Prostate gland (tissue), 2 donors: ENCODE measurements at regions not wholly inside any gene's neighbourhood (a gene's known extent, or its start where the extent isn't known, plus 50 kb on each side); places are given as distances from the start of the nearest gene placed in this dataset.
A peak's percentile ranks its signal among the peaks of the same experiment; 100 is the strongest.

Experiments
- DNase-seq: peaks from one replicate; pipeline ENCODE4 v3.0.0-alpha.2; 2019; ENCODE audit warnings: low spot score
- H3K27ac ChIP-seq, 2 donors: fragments of 200-600 bp; sonication (generic); 2 replicates each; pipeline ENCODE4 v1.5.1; 2017 to 2019
- H3K27me3 ChIP-seq: fragments of 200-600 bp; sonication (generic); replicated peaks from 2 replicates; pipeline ENCODE4 v1.5.1; 2019; ENCODE audit not compliant: insufficient read depth
- H3K36me3 ChIP-seq, 2 donors: fragments of 200-600 bp; sonication (generic); 1 replicate in 1 of 2; 2 replicates in 1 of 2; pipeline versions ENCODE4 v1.5.1 to v1.8.1; 2017 to 2019
- H3K4me1 ChIP-seq: fragments of 200-600 bp; sonication (generic); replicated peaks from 2 replicates; pipeline ENCODE4 v1.5.1; 2019
- H3K4me3 ChIP-seq, 2 donors: fragments of 200-600 bp; sonication (generic); 2 replicates each; pipeline ENCODE4 v1.5.1; 2017 to 2019
- H3K9me3 ChIP-seq: fragments of 200-600 bp; sonication (generic); 2 replicates; pipeline ENCODE4 v1.5.1; 2017
- CTCF ChIP-seq, 4 experiments: fragments of 200-600 bp in 2 of 4; fragments of 450-650 bp in 2 of 4; sonication (generic) in 2 of 4; IDR thresholded peaks; 1 replicate in 3 of 4; 2 replicates in 1 of 4; pipeline ENCODE4 v1.5.1; 2016 to 2019; ENCODE audit warnings: antibody characterized with exemption in 4 of 4, mild to moderate bottlenecking in 2 of 4, moderate library complexity in 2 of 4
- POLR2A ChIP-seq: fragments of 450-650 bp; IDR thresholded peaks from one replicate; pipeline ENCODE4 v1.6.1; 2016; ENCODE audit warnings: antibody characterized with exemption, mild to moderate bottlenecking
- POLR2AphosphoS5 ChIP-seq: sonication (generic); formaldehyde crosslinking; IDR thresholded peaks from one replicate; pipeline ENCODE4 v1.6.1; 2017; ENCODE audit warnings: antibody characterized with exemption
- WGBS: methylation state at CpG from one replicate; pipeline ENCODE4 v1.1.5; 2018; 5-methylcytosine and 5-hydroxymethylcytosine counted together
- intact Hi-C: fragments of 100-400 bp; cut with DNase I; formaldehyde crosslinking; loops from one replicate; pipeline ENCODE4 v1.14.2; 2022

DNA sequence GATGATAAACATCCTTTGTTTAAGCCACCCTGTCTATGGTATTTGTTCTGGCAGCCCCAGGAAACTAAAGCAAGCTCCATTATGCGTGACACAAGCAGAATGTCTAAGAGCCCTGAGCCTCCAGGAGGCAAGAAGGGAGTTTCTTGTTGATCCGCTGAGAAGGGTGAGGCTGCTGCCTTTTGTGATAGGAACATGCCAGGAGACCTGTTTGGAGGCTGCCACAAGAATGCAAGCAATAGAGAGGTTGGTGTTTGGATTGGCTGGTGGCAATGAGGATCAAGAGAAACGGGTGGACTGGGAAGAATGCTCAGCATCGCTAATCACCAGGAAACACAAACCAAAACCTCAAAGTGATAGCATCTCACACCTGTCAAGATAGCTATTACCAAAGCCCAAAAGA is 104.8 kb downstream of the ASB7 start:
- Histone ChIP-seq H3K27ac (no peak overlapping the region), H3K9me3 (no peaks in the 10 kb centered on the region), H3K27me3 (no peaks in the 10 kb centered on the region), H3K36me3 (no peaks in the 10 kb centered on the region), H3K4me3 (no peak overlapping the region), H3K4me1 (no peaks in the 10 kb centered on the region)
- no peak for DNase-seq
- TF ChIP-seq CTCF (IDR thresholded peaks at IDR 0.05) (no peak), POLR2A (no peak), POLR2AphosphoS5 (no peak)
- intact Hi-C loops, result no loop called here
- 46% methylated on average over 4 of the region's 4 CpGs for WGBS

DNA sequence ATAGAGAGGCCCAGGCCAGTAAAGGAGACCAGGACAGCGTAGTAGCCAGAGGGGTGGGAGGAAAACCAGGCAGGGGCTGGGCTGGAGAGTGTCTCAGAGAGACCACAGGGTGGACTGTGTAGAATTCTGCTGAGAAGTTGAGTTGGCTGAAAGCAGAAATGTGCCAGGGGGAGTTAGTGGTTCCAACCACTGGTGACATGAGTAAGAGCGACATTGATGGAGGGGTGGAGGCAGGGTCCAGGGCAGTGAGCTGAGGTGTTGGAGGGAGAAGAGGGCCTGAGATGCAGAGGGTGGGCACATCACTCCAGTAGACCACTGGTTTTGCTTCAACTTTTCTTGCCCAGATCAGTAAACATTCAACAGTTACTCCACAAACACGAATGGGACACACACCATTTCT is 106.5 kb downstream of the ASB7 start:
- TF ChIP-seq CTCF (IDR thresholded peaks at IDR 0.05), result no peak
- TF ChIP-seq POLR2AphosphoS5, result no peak
- no peak for TF ChIP-seq POLR2A
- Histone ChIP-seq H3K27ac (no peak overlapping the region), H3K9me3 (no peaks in the 10 kb centered on the region), H3K36me3 (no peaks in the 10 kb centered on the region), H3K27me3 (no peaks in the 10 kb centered on the region), H3K4me3 (no peak overlapping the region), H3K4me1 (no peaks in the 10 kb centered on the region)
- WGBS, result 94% methylated on average over 3 of the region's 3 CpGs
- no peak for DNase-seq
- intact Hi-C loops, result no loop called here

DNA sequence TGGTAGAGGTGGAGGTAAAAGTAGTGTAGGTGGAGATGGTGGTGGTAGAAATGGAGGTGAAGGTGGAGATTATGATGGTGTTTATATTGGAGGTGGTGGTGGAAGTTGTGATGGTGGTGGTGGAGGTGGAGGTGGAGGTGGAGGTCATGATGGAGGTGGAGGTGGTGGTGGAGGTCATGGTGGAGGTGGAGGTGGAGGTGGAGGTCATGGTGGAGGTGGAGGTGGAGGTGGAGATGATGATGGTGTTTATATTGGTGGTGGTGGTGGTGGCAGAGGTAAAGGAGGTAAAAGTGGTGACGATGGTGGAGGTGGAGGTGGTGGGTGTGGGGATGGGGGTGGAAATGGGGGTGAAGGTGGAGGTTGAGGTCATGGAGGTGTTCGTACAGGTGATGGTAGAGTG is 107.8 kb downstream of the ASB7 start:
- H3K27me3 ChIP-seq, result no peaks in the 10 kb centered on the region
- intact Hi-C loops, result no loop called here
- H3K36me3 ChIP-seq, result no peaks in the 10 kb centered on the region
- TF ChIP-seq CTCF (IDR thresholded peaks at IDR 0.05) (no peak), POLR2A (no peak), POLR2AphosphoS5 (no peak)
- 49% methylated on average over 2 of the region's 2 CpGs for WGBS
- no peak overlapping the region for H3K27ac ChIP-seq
- DNase-seq, result no peak
- H3K9me3 ChIP-seq, result no peaks in the 10 kb centered on the region
- H3K4me3 ChIP-seq, result no peak overlapping the region
- H3K4me1 ChIP-seq, result no peaks in the 10 kb centered on the region

GRCh38 chr15:100710744-100711515 is 108.5 kb downstream of the ASB7 start:
- H3K27ac ChIP-seq, result peak overlapping the region in 1 of 2 donors; percentile 64
- no peak overlapping the region for H3K4me3 ChIP-seq
- H3K9me3 ChIP-seq, result no peaks in the 10 kb centered on the region
- WGBS, result 87% methylated on average over 16 of the region's 16 CpGs
- TF ChIP-seq POLR2A (no peak), POLR2AphosphoS5 (no peak), CTCF (IDR thresholded peaks at IDR 0.05) (no peak)
- DNase-seq, result no peak
- H3K36me3 ChIP-seq, result no peaks in the 10 kb centered on the region
- no peaks in the 10 kb centered on the region for H3K4me1 ChIP-seq
- H3K27me3 ChIP-seq, result no peaks in the 10 kb centered on the region
- intact Hi-C loops, result no loop called here

DNA sequence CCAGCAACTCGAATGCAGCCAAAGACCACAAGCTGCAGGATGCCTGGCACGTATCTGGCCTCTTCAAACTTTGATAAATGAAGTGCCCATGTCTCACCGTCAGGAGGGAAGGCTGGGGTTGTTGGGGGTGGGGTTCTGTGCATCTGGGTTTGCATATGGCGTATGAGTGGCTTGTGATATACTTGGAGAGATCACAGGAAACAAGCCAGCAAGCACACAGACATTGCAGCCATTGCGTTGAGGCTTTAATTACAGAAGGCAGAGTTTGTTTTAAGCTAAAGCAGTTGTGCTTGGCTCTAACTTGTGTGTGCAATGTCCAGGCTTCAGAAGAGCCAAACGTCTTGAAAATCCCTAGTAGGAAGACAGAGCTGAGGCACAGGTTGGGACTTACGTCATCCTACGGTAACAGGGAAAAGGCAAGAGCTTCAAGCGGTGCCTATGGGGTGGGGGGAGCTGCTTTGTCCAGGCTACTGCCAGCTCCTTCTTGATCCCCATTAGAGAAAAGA is 109.2 kb downstream of the ASB7 start:
- H3K4me3 ChIP-seq, result no peak overlapping the region
- 49% methylated on average over 9 of the region's 9 CpGs for WGBS
- H3K27me3 ChIP-seq, result no peaks in the 10 kb centered on the region
- no peaks in the 10 kb centered on the region for H3K36me3 ChIP-seq
- no peak for TF ChIP-seq CTCF (IDR thresholded peaks at IDR 0.05)
- no peak for TF ChIP-seq POLR2AphosphoS5
- TF ChIP-seq POLR2A, result no peak
- no peaks in the 10 kb centered on the region for H3K4me1 ChIP-seq
- intact Hi-C loops, result no loop called here
- H3K27ac ChIP-seq, result peak overlapping the region in 1 of 2 donors; percentile 64
- DNase-seq, result no peak
- no peaks in the 10 kb centered on the region for H3K9me3 ChIP-seq
